ENCODE measurements at regions not wholly inside any gene's neighbourhood (a gene's known extent, or its start where the extent isn't known, plus 50 kb on each side); places are given as distances from the start of the nearest gene placed in this dataset.

GRCh38 chr3:165568907-165569462 is 268.2 kb downstream of the BCHE start:
- TF ChIP-seq EP300 (IDR thresholded peaks at IDR 0.05; ENCODE audit: borderline replicate concordance), result no peak
- no peak for TF ChIP-seq ZBTB7A (IDR thresholded peaks at IDR 0.05; ENCODE audit: low read depth)
- no peak for TF ChIP-seq YY1 (IDR thresholded peaks at IDR 0.05; ENCODE audit: low read depth)
- TF ChIP-seq REST (IDR thresholded peaks at IDR 0.05; ENCODE audit: low read depth), result no peak
- no peak for TF ChIP-seq TEAD4 (IDR thresholded peaks at IDR 0.05)

GRCh38 chr3:165555785-165556184 is 281.4 kb downstream of the BCHE start:
- TF ChIP-seq EGR1 (IDR thresholded peaks at IDR 0.05) (no peak), REST (IDR thresholded peaks at IDR 0.05; ENCODE audit: low read depth) (no peak), TEAD4 (IDR thresholded peaks at IDR 0.05) (no peak), EP300 (IDR thresholded peaks at IDR 0.05; ENCODE audit: borderline replicate concordance) (no peak), TAF1 (IDR thresholded peaks at IDR 0.05; ENCODE audit: low read depth) (no peak), CREB1 (IDR thresholded peaks at IDR 0.05; ENCODE audit: low read depth) (no peak), FOXM1 (IDR thresholded peaks at IDR 0.05; ENCODE audit: borderline replicate concordance, low read depth) (no peak), MAX (IDR thresholded peaks at IDR 0.05) (no peak), CEBPB (IDR thresholded peaks at IDR 0.05) (no peak), ZBTB7A (IDR thresholded peaks at IDR 0.05; ENCODE audit: low read depth) (no peak), YY1 (IDR thresholded peaks at IDR 0.05; ENCODE audit: low read depth) (no peak), USF1 (IDR thresholded peaks at IDR 0.05) (no peak), NFIC (IDR thresholded peaks at IDR 0.05) (no peak)

- no peak for TF ChIP-seq TCF12 (IDR thresholded peaks at IDR 0.05; ENCODE audit: low read depth)
- TF ChIP-seq CREB1 (IDR thresholded peaks at IDR 0.05; ENCODE audit: low read depth), result no peak
- TF ChIP-seq MAX (IDR thresholded peaks at IDR 0.05), result no peak
- TF ChIP-seq TEAD4 (IDR thresholded peaks at IDR 0.05), result no peak
- no peak for TF ChIP-seq ZBTB7A (IDR thresholded peaks at IDR 0.05; ENCODE audit: low read depth)
Measured at GRCh38 chr3:165553371-165553770, 283.9 kb downstream of the BCHE start.

- no peak for TF ChIP-seq ZBTB7A (IDR thresholded peaks at IDR 0.05; ENCODE audit: low read depth)
- TF ChIP-seq CREB1 (IDR thresholded peaks at IDR 0.05; ENCODE audit: low read depth), result no peak
- TF ChIP-seq YY1 (IDR thresholded peaks at IDR 0.05; ENCODE audit: low read depth), result no peak
- TF ChIP-seq MAX (IDR thresholded peaks at IDR 0.05), result no peak
- no peak for TF ChIP-seq EP300 (IDR thresholded peaks at IDR 0.05; ENCODE audit: borderline replicate concordance)
- no peak for TF ChIP-seq NFIC (IDR thresholded peaks at IDR 0.05)
- TF ChIP-seq REST (IDR thresholded peaks at IDR 0.05; ENCODE audit: low read depth), result no peak
- TF ChIP-seq USF1 (IDR thresholded peaks at IDR 0.05), result no peak
- no peak for TF ChIP-seq TCF12 (IDR thresholded peaks at IDR 0.05; ENCODE audit: low read depth)
- no peak for TF ChIP-seq TAF1 (IDR thresholded peaks at IDR 0.05; ENCODE audit: low read depth)
- TF ChIP-seq RAD21 (IDR thresholded peaks at IDR 0.05; ENCODE audit: low read depth), result no peak
- TF ChIP-seq EGR1 (IDR thresholded peaks at IDR 0.05), result no peak
- TF ChIP-seq TEAD4 (IDR thresholded peaks at IDR 0.05), result no peak
- TF ChIP-seq FOXM1 (IDR thresholded peaks at IDR 0.05; ENCODE audit: borderline replicate concordance, low read depth), result no peak
- no peak for TF ChIP-seq CEBPB (IDR thresholded peaks at IDR 0.05)
Measured at GRCh38 chr3:165549665-165550064, 287.6 kb downstream of the BCHE start.

All from Ishikawa (cell line).